SK-N-SH (cell line): ENCODE measurements at regions not wholly inside any gene's neighbourhood (a gene's known extent, or its start where the extent isn't known, plus 50 kb on each side); places are given as distances from the start of the nearest gene placed in this dataset.

ENCODE experiments used
- CTCF ChIP-seq: fragments of 200-600 bp; sonication (generic); IDR thresholded peaks from 2 replicates; pipeline ENCODE4 v1.6.1; 2017; ENCODE audit warnings: antibody characterized with exemption, mild to moderate bottlenecking, moderate library complexity
- EP300 ChIP-seq, 2 experiments: IDR thresholded peaks; 2 replicates each; pipeline versions ENCODE4 v1.4.0 to v1.6.1; 2012; ENCODE audit warnings: borderline replicate concordance in 1 of 2, low read depth in 1 of 2, low read length in 1 of 2
- EZH2phosphoT487 ChIP-seq: fragments of 200-600 bp; sonication (generic); IDR thresholded peaks from 2 replicates; pipeline ENCODE4 v1.6.1; 2017; ENCODE audit warnings: low read depth, mixed run types, mild to moderate bottlenecking, antibody characterized with exemption, moderate library complexity, borderline replicate concordance
- JUND ChIP-seq: IDR thresholded peaks from 2 replicates; pipeline ENCODE4 v1.4.0; 2012
- PBX3 ChIP-seq: IDR thresholded peaks from 2 replicates; pipeline ENCODE4; 2012
- RFX5 ChIP-seq: IDR thresholded peaks from 2 replicates; pipeline ENCODE4 v1.6.1; 2012; ENCODE audit warnings: mild to moderate bottlenecking, improper control_type of control experiment, low read length
- RXRA ChIP-seq: IDR thresholded peaks from 2 replicates; pipeline ENCODE4 v1.4.0; 2012; ENCODE audit warnings: low read depth, mild to moderate bottlenecking, borderline replicate concordance
- TEAD4 ChIP-seq: IDR thresholded peaks from 2 replicates; pipeline ENCODE4 v1.4.0; 2012; ENCODE audit warnings: mild to moderate bottlenecking, borderline replicate concordance; ENCODE audit not compliant: insufficient read depth
- USF2 ChIP-seq: fragments of 150-350 bp; IDR thresholded peaks from 2 replicates; pipeline ENCODE4 v1.6.1; 2017; ENCODE audit warnings: antibody characterized with exemption, low read length, low read depth, borderline replicate concordance

- TF ChIP-seq CTCF (no peak), USF2 (no peak), EP300 (IDR thresholded peaks at IDR 0.05; ENCODE audit: borderline replicate concordance in 1 of 2, low read depth in 1 of 2, low read length in 1 of 2) (no peak), PBX3 (no peak), TEAD4 (no peak), EZH2phosphoT487 (no peak), RXRA (no peak), JUND (no peak), RFX5 (no peak)
These were observed 314.1 kb downstream of the PPP1R2C start for GRCh38 chrX:42463706-42464490.
